GM06990 (cell line): ENCODE measurements at regions not wholly inside any gene's neighbourhood (a gene's known extent, or its start where the extent isn't known, plus 50 kb on each side); places are given as distances from the start of the nearest gene placed in this dataset.
"Not testable (repeated sequence)": the region's sequence is repeated elsewhere in the genome, so short reads cannot be mapped to it uniquely, and the experiment has no call there.

ENCODE experiments used
- DNase-seq: peaks from one replicate; pipeline ENCODE4 v3.0.0-alpha.2; 2011; ENCODE audit not compliant: insufficient read length; ENCODE audit errors: extremely low read depth
- H3K27me3 ChIP-seq: replicated peaks from 2 replicates; pipeline ENCODE4 v1.6.0; 2011; ENCODE audit warnings: low read length; ENCODE audit not compliant: control insufficient read depth, insufficient read depth
- H3K36me3 ChIP-seq: 2 replicates; pipeline ENCODE4 v1.5.1; 2011; ENCODE audit warnings: low read length; ENCODE audit not compliant: control insufficient read depth, insufficient read depth
- H3K4me3 ChIP-seq: replicated peaks from 2 replicates; pipeline ENCODE4 v1.5.1; 2011; ENCODE audit warnings: low read depth, mild to moderate bottlenecking, control low read depth, low read length
- CTCF ChIP-seq: IDR thresholded peaks from 2 replicates; pipeline ENCODE4 v1.5.1; 2011; ENCODE audit warnings: low read length, control low read depth, mild to moderate bottlenecking, inconsistent platforms; ENCODE audit not compliant: insufficient read depth, poor library complexity, severe bottlenecking

- no peaks in the 10 kb centered on the region for H3K27me3 ChIP-seq
- TF ChIP-seq CTCF: no peak
- no peak for DNase-seq
- H3K4me3 ChIP-seq: no peak overlapping the region
- H3K36me3 ChIP-seq: no peaks in the 10 kb centered on the region
Observed at GRCh38 chr4:69030326-69030725, 65.9 kb upstream of the UGT2B7 start.

DNA sequence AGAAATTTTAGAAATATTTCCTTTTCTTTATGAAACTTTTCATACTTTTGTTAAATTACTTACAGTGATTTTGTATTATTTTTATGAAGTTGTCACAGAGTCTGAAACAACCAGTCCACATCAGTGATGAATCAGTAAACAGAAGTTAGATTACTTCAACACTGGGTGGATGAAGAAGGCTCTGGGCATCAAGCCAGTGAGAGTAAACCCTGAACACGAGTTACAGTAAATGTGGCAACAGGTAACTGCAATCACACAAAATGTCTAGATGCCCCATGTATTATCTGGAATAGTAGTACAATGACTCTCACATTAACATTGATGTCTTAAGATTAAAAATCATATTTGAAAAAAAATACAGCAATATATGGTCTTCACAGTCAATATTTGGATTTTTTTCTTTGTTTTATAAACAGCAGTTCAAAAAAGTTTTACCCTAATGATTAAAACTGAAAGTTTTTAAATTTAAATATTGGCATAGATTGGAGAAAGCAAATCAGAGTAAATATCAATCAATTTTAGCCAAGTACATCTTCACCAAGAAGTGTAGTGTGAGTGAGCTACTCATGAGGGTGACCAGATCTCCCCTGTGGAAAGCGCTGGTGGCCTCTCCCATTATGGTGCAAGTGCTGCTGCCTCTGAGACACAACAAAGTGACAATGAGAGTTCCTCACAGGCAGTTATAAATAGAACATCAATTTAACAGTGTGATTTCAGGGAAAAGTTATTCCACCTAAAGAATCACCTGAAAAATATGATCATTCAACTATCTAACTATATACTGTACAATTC lies 63.2 kb upstream of the UGT2B7 start:
- DNase-seq: no peak
- no peak for TF ChIP-seq CTCF
- Histone ChIP-seq H3K36me3 (no peaks in the 10 kb centered on the region), H3K27me3 (no peaks in the 10 kb centered on the region), H3K4me3 (no peak overlapping the region)

DNA sequence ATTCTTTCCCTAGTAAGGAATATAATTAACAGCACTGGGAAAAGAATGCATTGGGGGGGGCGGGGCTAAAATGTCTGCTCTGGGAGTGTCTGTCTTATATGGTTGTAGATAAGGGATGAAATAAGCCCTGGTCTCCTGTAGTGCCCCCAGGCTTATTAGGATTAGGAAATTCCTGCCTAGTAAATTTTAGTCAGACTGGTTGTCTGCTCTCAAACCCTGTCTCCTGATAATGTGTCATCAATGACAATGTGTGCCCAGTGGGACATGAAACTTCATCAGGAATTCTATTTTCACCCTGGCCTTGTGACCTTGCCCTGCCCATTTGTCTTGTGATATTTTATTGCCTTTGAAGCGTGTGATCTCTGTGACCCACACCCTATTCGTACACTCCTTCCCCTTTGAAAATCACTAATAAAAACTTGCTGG lies 61.9 kb upstream of the UGT2B7 start:
- not testable (repeated sequence) for H3K4me3 ChIP-seq, H3K27me3 ChIP-seq, DNase-seq, H3K36me3 ChIP-seq

DNA sequence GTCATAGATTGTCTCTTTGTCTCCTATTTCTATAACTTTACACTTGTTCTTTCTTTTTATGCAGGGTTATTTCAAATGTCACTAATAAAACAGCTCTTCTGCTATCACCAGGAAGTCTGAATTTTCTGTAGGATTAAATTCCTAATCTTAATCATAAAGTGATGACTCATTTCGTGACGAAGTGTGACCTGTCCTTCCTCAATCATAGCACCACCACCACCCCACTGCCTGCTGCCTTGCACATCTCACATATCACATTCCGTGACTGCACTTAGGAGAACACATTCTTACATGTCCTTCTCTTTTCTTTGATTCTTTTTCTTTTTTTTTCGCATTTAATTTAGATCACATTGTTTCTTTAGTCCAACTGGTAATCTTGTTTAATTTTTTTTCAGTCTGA lies 57.7 kb upstream of the UGT2B7 start:
- no peaks in the 10 kb centered on the region for H3K36me3 ChIP-seq
- TF ChIP-seq CTCF: no peak
- no peak overlapping the region for H3K4me3 ChIP-seq
- DNase-seq: no peak
- no peaks in the 10 kb centered on the region for H3K27me3 ChIP-seq

DNA sequence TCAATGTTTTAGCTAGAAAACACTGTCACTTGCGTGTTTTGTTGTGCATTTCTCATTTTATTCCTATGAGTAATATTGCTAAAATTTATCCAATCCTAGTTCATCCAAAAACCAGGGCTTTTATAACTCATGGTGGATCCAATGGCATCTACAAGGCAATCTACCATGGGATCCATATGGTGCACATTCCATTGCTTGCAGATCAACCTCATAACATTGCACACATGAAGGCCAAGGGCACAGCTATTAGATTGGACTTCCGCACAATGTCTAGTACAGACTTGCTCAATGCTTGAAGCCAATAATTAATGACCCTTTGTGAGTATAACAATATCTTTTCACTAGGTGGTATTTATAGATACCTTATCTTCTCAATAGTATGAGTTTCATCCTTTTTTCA lies 57.2 kb upstream of the UGT2B7 start:
- no peak overlapping the region for H3K4me3 ChIP-seq
- H3K27me3 ChIP-seq: no peaks in the 10 kb centered on the region
- H3K36me3 ChIP-seq: no peaks in the 10 kb centered on the region
- DNase-seq: no peak
- TF ChIP-seq CTCF: no peak

DNA sequence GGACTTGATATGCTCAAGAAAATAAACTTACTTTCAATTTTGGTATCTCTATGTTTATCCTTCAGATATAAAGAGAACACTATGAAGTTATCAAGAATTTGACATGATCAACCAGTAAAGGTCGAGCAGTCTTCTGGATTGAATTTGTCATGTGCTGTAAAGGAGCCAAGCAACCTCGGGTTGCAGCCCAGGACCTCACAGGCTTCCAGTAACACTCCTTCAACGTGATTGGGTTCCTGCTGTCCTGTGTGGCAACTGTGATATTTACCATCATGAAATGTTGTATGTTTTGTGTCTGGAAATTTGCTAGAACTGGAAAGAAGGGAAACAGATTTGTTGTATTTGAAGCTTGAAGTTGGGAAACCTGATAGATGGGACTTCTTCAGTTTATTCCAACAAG lies 52.0 kb upstream of the UGT2B7 start:
- TF ChIP-seq CTCF: no peak
- Histone ChIP-seq H3K36me3 (no peaks in the 10 kb centered on the region), H3K4me3 (no peak overlapping the region), H3K27me3 (no peaks in the 10 kb centered on the region)
- no peak for DNase-seq
